Pancreas (tissue), 10 donors: ENCODE measurements at regions not wholly inside any gene's neighbourhood (a gene's known extent, or its start where the extent isn't known, plus 50 kb on each side); places are given as distances from the start of the nearest gene placed in this dataset.
"Not testable (repeated sequence)": the region's sequence is repeated elsewhere in the genome, so short reads cannot be mapped to it uniquely, and the experiment has no call there.

ENCODE experiments used
- ATAC-seq, 4 donors: fragments of 200-7000 bp; cut with Tn5 transposase; one replicate each; pipeline versions ENCODE4 v1.8.0 to v1.9.1; 2020; ENCODE audit warnings: mild to moderate bottlenecking in 4 of 4, moderate library complexity in 4 of 4
- DNase-seq, 6 donors: peaks; one replicate each; pipeline ENCODE4 v3.0.0-alpha.2; 2020
- FAIRE-seq: peaks from 2 replicates; lab custom pipeline; 2012; peaks lifted over from hg19 to GRCh38; lab: Jason Lieb, UNC
- H3K27ac ChIP-seq, 4 donors: fragments of 200-600 bp; sonication (generic); 1 replicate in 3 of 4; 2 replicates in 1 of 4; pipeline versions ENCODE4 v1.5.0 to v1.8.0; 2020
- H3K27me3 ChIP-seq, 4 donors: fragments of 200-600 bp; one replicate each; pipeline ENCODE4 v1.8.0; 2021
- H3K36me3 ChIP-seq, 3 donors: fragments of 200-600 bp; sonication (generic) in 1 of 3; one replicate each; pipeline versions ENCODE4 v1.5.0 to v1.8.0; 2020 to 2021
- H3K4me1 ChIP-seq, 3 donors: fragments of 200-600 bp; one replicate each; pipeline ENCODE4 v1.8.0; 2021
- H3K4me3 ChIP-seq, 4 donors: fragments of 200-600 bp; sonication (generic) in 2 of 4; one replicate each; pipeline versions ENCODE4 v1.5.0 to v1.8.0; 2020 to 2021
- H3K9me3 ChIP-seq, 4 donors: fragments of 200-600 bp; one replicate each; pipeline ENCODE4 v1.8.0; 2021
- CTCF ChIP-seq, 4 donors: fragments of 200-600 bp; sonication (generic) in 3 of 4; IDR thresholded peaks; one replicate each; pipeline versions ENCODE4 v1.5.0 to v1.8.0; 2021; ENCODE audit warnings: antibody characterized with exemption in 4 of 4
- WGBS, 2 donors: extraction: QIAGEN DNeasy Blood & Tissue Kit; methylation state at CpG; one replicate each; pipeline ENCODE4 v1.1.7; 2013; 5-methylcytosine and 5-hydroxymethylcytosine counted together
- intact Hi-C, 3 donors: fragments of 100-400 bp; cut with DNase I; formaldehyde crosslinking; loops; one replicate each; pipeline versions ENCODE4 v1.11.1 to v1.14.2; 2022
- donor health status: healthy with polysubstance abuse.
- donor health status: DM: no; HTN: no; CAD: no; lungs with moderate emphysema.
- donor health status: DM: no; HTN: no; CAD: no.
- donor health status: control.
- donor health status: control.
- donor health status: Bipolar disorder and iron deficiency.
- donor health status: DM: yes; HTN: yes; CAD: no.
- donor health status: DM: no; HTN: no; CAD: no.
- donor health status: DM: no; HTN: no; CAD: no.
- donor health status: DM: yes; HTN: yes; CAD: no.

GRCh38 chr12:75944905-75945432 lies 86.6 kb downstream of the PHLDA1 start:
- ATAC-seq = peak in 2 of 4 donors; percentile 6 to 9
- Histone ChIP-seq H3K9me3 (no peaks in the 10 kb centered on the region), H3K4me3 (no peak overlapping the region), H3K27ac (peak overlapping the region in 3 of 4 donors; percentile 4 to 77 (median 67)), H3K4me1 (peaks cover 9 to 19% (median 13%) of the 10 kb centered on the region in 3 donors), H3K27me3 (no peaks in the 10 kb centered on the region), H3K36me3 (no peaks in the 10 kb centered on the region)
- FAIRE-seq = no peak
- no peak for DNase-seq
- WGBS, 2 donors = 92 to 93% methylated on average over 4 of the region's 4 CpGs
- intact Hi-C loops = no loop called here
- no peak for TF ChIP-seq CTCF (IDR thresholded peaks at IDR 0.05)

- DNase-seq (no peak), FAIRE-seq (no peak), ATAC-seq (peak; percentile 86 to 97 (median 96))
- Histone ChIP-seq H3K27ac (peak overlapping the region in 3 of 4 donors; percentile 4 to 77 (median 67)), H3K4me1 (peaks cover 9 to 19% (median 13%) of the 10 kb centered on the region in 3 donors), H3K27me3 (no peaks in the 10 kb centered on the region), H3K9me3 (no peaks in the 10 kb centered on the region), H3K36me3 (no peaks in the 10 kb centered on the region), H3K4me3 (no peak overlapping the region)
- TF ChIP-seq CTCF (IDR thresholded peaks at IDR 0.05) = no peak
- WGBS, 2 donors = 73 to 86% methylated on average over 1 of the region's 1 CpG
- intact Hi-C loops = no loop called here
Observed at GRCh38 chr12:75944097-75944904, 87.3 kb downstream of the PHLDA1 start.

GRCh38 chr12:75943730-75944096 lies 87.9 kb downstream of the PHLDA1 start:
- FAIRE-seq = no peak

GRCh38 chr12:75941661-75942060 lies 89.9 kb downstream of the PHLDA1 start:
- not testable (repeated sequence) for FAIRE-seq

More at GRCh38 chr12:75943730-75944096, 87.9 kb downstream of the PHLDA1 start:
- intact Hi-C loops = no loop called here
- peak in 3 of 4 donors; percentile 8 to 24 (median 10) for ATAC-seq
- Histone ChIP-seq H3K4me3 (no peak overlapping the region), H3K27me3 (no peaks in the 10 kb centered on the region), H3K36me3 (no peaks in the 10 kb centered on the region), H3K9me3 (no peaks in the 10 kb centered on the region), H3K27ac (peak overlapping the region in 3 of 4 donors; percentile 4 to 77 (median 67)), H3K4me1 (peaks cover 9 to 19% (median 13%) of the 10 kb centered on the region in 3 donors)
- TF ChIP-seq CTCF (IDR thresholded peaks at IDR 0.05) = no peak
- no peak for DNase-seq
- WGBS, 2 donors = 94 to 95% methylated on average over 1 of the region's 1 CpG

GRCh38 chr12:75939016-75939642 lies 92.4 kb downstream of the PHLDA1 start:
- no peak for TF ChIP-seq CTCF (IDR thresholded peaks at IDR 0.05)
- ATAC-seq (no peak), FAIRE-seq (no peak), DNase-seq (no peak)
- WGBS, 2 donors = 90 to 91% methylated on average over 5 of the region's 5 CpGs
- no peak overlapping the region for H3K27ac ChIP-seq
- no peaks in the 10 kb centered on the region for H3K36me3 ChIP-seq
- H3K9me3 ChIP-seq = no peaks in the 10 kb centered on the region
- H3K4me3 ChIP-seq = no peak overlapping the region
- H3K4me1 ChIP-seq = peaks cover 5 to 16% (median 7%) of the 10 kb centered on the region in 3 donors
- intact Hi-C loops = no loop called here
- H3K27me3 ChIP-seq = no peaks in the 10 kb centered on the region

More at GRCh38 chr12:75941661-75942060, 89.9 kb downstream of the PHLDA1 start:
- H3K36me3 ChIP-seq, intact Hi-C loops, ATAC-seq, DNase-seq, H3K9me3 ChIP-seq, H3K27ac ChIP-seq, H3K4me3 ChIP-seq, H3K27me3 ChIP-seq: not testable (repeated sequence)
- 98% methylated on average over 17 to 31 of the region's 31 CpGs for WGBS, 2 donors
- peaks cover 9 to 19% (median 13%) of the 10 kb centered on the region in 3 donors for H3K4me1 ChIP-seq
